ENCODE measurements at regions not wholly inside any gene's neighbourhood (a gene's known extent, or its start where the extent isn't known, plus 50 kb on each side); places are given as distances from the start of the nearest gene placed in this dataset.

- TF ChIP-seq POLR2A (IDR thresholded peaks at IDR 0.05) (no peak), CTCF (IDR thresholded peaks at IDR 0.05) (no peak)
Observed at GRCh38 chr4:23122666-23123400, 430.1 kb downstream of the GBA3 start.

Data from uterus (tissue), 2 donors.